ENCODE measurements at regions not wholly inside any gene's neighbourhood (a gene's known extent, or its start where the extent isn't known, plus 50 kb on each side); places are given as distances from the start of the nearest gene placed in this dataset.

GRCh38 chr3:56862352-56863062 lies 60.8 kb upstream of the ARHGEF3 start:
- Histone ChIP-seq H3K27me3 (ENCODE audit: control insufficient read depth, insufficient read depth, low read length) (no peaks in the 10 kb centered on the region), H3K4me3 (ENCODE audit: low read depth, low read length) (no peak overlapping the region), H3K36me3 (ENCODE audit: control insufficient read depth, insufficient read depth, low read length) (no peaks in the 10 kb centered on the region)
- FAIRE-seq (no peak), DNase-seq (ENCODE audit: low read depth) (peak; percentile 89)
- TF ChIP-seq, protein P1, sequence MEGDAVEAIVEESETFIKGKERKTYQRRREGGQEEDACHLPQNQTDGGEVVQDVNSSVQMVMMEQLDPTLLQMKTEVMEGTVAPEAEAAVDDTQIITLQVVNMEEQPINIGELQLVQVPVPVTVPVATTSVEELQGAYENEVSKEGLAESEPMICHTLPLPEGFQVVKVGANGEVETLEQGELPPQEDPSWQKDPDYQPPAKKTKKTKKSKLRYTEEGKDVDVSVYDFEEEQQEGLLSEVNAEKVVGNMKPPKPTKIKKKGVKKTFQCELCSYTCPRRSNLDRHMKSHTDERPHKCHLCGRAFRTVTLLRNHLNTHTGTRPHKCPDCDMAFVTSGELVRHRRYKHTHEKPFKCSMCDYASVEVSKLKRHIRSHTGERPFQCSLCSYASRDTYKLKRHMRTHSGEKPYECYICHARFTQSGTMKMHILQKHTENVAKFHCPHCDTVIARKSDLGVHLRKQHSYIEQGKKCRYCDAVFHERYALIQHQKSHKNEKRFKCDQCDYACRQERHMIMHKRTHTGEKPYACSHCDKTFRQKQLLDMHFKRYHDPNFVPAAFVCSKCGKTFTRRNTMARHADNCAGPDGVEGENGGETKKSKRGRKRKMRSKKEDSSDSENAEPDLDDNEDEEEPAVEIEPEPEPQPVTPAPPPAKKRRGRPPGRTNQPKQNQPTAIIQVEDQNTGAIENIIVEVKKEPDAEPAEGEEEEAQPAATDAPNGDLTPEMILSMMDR (IDR thresholded peaks at IDR 0.05; ENCODE audit: insufficient read depth, low read length, severe bottlenecking), result no peak

DNA sequence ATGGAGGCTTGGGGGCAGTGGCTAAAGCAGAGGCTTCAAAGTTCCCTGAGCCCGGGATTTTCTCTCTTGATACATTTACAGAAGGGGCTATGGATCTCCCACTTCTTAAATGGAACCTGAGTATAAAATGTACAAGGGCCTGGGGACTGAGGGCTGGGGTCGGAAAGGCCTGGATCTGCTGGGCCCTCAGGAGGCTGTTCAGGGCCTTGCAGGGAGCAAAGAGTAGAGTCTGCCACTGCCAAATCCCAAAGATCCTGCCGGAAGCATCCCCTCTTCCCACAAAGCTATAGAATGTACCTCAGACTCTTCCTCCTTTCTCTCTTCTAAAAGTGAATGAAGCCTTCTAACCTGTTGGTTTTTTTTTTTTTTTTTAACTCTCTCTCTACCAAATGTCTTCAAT lies 59.8 kb upstream of the ARHGEF3 start:
- H3K27me3 ChIP-seq (ENCODE audit: control insufficient read depth, insufficient read depth, low read length), result no peaks in the 10 kb centered on the region
- no peaks in the 10 kb centered on the region for H3K36me3 ChIP-seq (ENCODE audit: control insufficient read depth, insufficient read depth, low read length)
- no peak overlapping the region for H3K4me3 ChIP-seq (ENCODE audit: low read depth, low read length)
- DNase-seq (ENCODE audit: low read depth) (no peak), FAIRE-seq (no peak)
- TF ChIP-seq, protein P1 (IDR thresholded peaks at IDR 0.05; ENCODE audit: insufficient read depth, low read length, severe bottlenecking), result no peak

DNA sequence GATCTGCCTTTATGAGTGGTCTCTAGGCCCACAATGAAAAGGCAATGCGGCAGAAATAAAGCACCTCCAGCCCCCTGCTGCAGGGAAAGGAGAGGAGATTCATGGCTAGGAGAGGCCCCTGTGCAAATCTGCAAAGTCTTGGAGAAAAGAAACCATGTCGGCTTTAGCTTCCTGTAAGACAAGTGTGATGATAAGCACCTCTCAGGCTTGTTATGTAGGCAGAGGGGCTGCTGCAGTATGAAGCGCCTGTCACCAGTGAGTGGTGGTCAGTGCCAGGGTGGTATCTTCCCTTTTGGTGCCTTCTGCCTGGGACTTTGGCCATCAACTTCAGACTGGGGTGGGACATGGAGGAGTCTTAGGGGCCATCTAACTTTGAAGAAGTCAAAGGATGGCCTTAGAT lies 59.2 kb upstream of the ARHGEF3 start:
- DNase-seq (ENCODE audit: low read depth) (no peak), FAIRE-seq (no peak)
- no peak overlapping the region for H3K4me3 ChIP-seq (ENCODE audit: low read depth, low read length)
- TF ChIP-seq, protein P1 (IDR thresholded peaks at IDR 0.05; ENCODE audit: insufficient read depth, low read length, severe bottlenecking), result no peak
- no peaks in the 10 kb centered on the region for H3K36me3 ChIP-seq (ENCODE audit: control insufficient read depth, insufficient read depth, low read length)
- no peaks in the 10 kb centered on the region for H3K27me3 ChIP-seq (ENCODE audit: control insufficient read depth, insufficient read depth, low read length)

DNA sequence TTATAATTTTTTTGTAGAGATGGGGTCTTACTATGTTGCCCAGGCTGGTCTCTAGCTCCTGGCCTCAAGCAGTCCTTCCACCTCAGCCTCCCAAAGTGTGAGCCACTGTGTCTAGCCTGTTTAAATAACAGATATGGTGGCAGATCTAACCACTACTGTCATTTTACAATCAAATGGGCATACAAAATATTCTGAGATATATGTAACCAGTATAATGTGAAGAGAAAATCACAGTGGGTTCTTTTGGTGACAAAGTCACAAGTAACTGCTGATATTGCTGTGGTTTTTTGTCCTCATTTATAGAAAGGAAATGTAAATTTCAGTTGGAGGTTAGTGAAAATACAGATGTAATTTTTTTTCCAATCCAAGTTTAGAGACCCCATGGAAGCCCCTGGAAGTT lies 58.6 kb upstream of the ARHGEF3 start:
- FAIRE-seq (no peak), DNase-seq (ENCODE audit: low read depth) (no peak)
- H3K4me3 ChIP-seq (ENCODE audit: low read depth, low read length), result no peak overlapping the region

DNA sequence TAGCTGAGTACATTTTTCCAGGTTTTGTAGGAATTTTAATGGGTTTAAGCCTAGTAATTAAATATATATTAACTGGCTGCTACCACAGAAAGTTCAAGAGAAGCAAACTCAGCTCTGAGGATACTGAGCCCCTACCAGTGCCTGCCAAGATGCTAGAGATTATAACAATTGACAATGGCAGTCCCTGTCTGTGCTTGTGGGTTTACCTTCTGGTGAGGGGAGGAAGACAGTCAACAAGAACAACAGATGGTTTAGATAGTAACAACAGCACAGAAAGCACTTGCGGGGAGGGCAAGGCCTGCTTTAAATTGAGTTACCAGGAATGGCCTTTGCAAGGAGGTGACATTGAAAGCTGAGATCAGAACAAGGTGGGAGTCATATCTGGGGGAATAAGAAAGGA lies 56.6 kb upstream of the ARHGEF3 start:
- DNase-seq (ENCODE audit: low read depth) (no peak), FAIRE-seq (no peak)
- H3K27me3 ChIP-seq (ENCODE audit: control insufficient read depth, insufficient read depth, low read length), result no peaks in the 10 kb centered on the region
- no peak overlapping the region for H3K4me3 ChIP-seq (ENCODE audit: low read depth, low read length)
- H3K36me3 ChIP-seq (ENCODE audit: control insufficient read depth, insufficient read depth, low read length), result no peaks in the 10 kb centered on the region
- TF ChIP-seq, protein P1 (IDR thresholded peaks at IDR 0.05; ENCODE audit: insufficient read depth, low read length, severe bottlenecking), result no peak

More for the DNA sequence above, 58.6 kb upstream of the ARHGEF3 start:
- no peaks in the 10 kb centered on the region for H3K36me3 ChIP-seq (ENCODE audit: control insufficient read depth, insufficient read depth, low read length)
- no peaks in the 10 kb centered on the region for H3K27me3 ChIP-seq (ENCODE audit: control insufficient read depth, insufficient read depth, low read length)
- TF ChIP-seq, protein P1 (IDR thresholded peaks at IDR 0.05; ENCODE audit: insufficient read depth, low read length, severe bottlenecking), result no peak

DNA sequence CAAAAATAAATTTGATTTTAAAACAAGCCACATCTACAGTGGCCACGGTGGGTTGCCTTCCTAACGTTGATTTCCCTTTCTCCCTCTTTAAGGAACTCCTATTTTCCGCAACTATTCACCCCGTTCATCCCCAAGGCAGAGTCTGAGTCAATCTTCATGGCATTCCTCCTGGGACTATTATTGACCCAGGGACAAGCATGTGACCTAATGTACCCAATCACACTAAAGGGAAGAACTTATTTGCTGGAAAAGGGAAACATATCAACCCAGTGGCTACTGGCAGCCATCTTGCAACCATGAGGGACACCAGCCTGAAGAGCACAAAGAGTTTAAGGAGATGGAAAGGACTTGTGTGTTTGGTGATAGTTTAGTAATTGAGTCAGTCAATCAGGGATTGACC lies 55.4 kb upstream of the ARHGEF3 start:
- Histone ChIP-seq H3K4me3 (ENCODE audit: low read depth, low read length) (no peak overlapping the region), H3K27me3 (ENCODE audit: control insufficient read depth, insufficient read depth, low read length) (no peaks in the 10 kb centered on the region), H3K36me3 (ENCODE audit: control insufficient read depth, insufficient read depth, low read length) (no peaks in the 10 kb centered on the region)
- TF ChIP-seq, protein P1 (IDR thresholded peaks at IDR 0.05; ENCODE audit: insufficient read depth, low read length, severe bottlenecking), result no peak
- DNase-seq (ENCODE audit: low read depth), result no peak
- no peak for FAIRE-seq
